ENCODE measurements at regions not wholly inside any gene's neighbourhood (a gene's known extent, or its start where the extent isn't known, plus 50 kb on each side); places are given as distances from the start of the nearest gene placed in this dataset.

GRCh38 chr10:8803992-8804391 is 749.5 kb downstream of the GATA3 start:
- H3K27me3 ChIP-seq (ENCODE audit: low read length): no peaks in the 10 kb centered on the region
- no peaks in the 10 kb centered on the region for H3K4me1 ChIP-seq (ENCODE audit: low read length)
- H2AFZ ChIP-seq (ENCODE audit: low read length): no peak overlapping the region
- H3K9me3 ChIP-seq (ENCODE audit: low read length): no peaks in the 10 kb centered on the region
- H3K4me3 ChIP-seq (ENCODE audit: low read length): no peak overlapping the region
- H4K20me1 ChIP-seq (ENCODE audit: insufficient read depth, low read depth, low read length): no peaks in the 10 kb centered on the region
- no peaks in the 10 kb centered on the region for H3K79me2 ChIP-seq (ENCODE audit: low read length)
- no peaks in the 10 kb centered on the region for H3K36me3 ChIP-seq (ENCODE audit: insufficient read depth, low read length)
- no peak overlapping the region for H3K4me2 ChIP-seq (ENCODE audit: low read depth, low read length, poor library complexity, severe bottlenecking)
- no peak overlapping the region for H3K9ac ChIP-seq (ENCODE audit: low read length)
- no peaks in the 10 kb centered on the region for H3K9me2 ChIP-seq (replicated peaks; ENCODE audit: insufficient read depth, low read length)
- DNase-seq: no peak
- H3K27ac ChIP-seq (ENCODE audit: low read length): no peak overlapping the region

GRCh38 chr10:8810677-8811076 is 756.2 kb downstream of the GATA3 start:
- H3K4me2 ChIP-seq (ENCODE audit: low read depth, low read length, poor library complexity, severe bottlenecking): no peak overlapping the region
- H3K27me3 ChIP-seq (ENCODE audit: low read length): no peaks in the 10 kb centered on the region
- no peaks in the 10 kb centered on the region for H3K9me3 ChIP-seq (ENCODE audit: low read length)
- H3K4me3 ChIP-seq (ENCODE audit: low read length): no peak overlapping the region
- DNase-seq: no peak
- H3K9ac ChIP-seq (ENCODE audit: low read length): no peak overlapping the region
- H3K36me3 ChIP-seq (ENCODE audit: insufficient read depth, low read length): no peaks in the 10 kb centered on the region
- no peaks in the 10 kb centered on the region for H4K20me1 ChIP-seq (ENCODE audit: insufficient read depth, low read depth, low read length)
- H2AFZ ChIP-seq (ENCODE audit: low read length): no peak overlapping the region
- no peaks in the 10 kb centered on the region for H3K79me2 ChIP-seq (ENCODE audit: low read length)
- no peaks in the 10 kb centered on the region for H3K4me1 ChIP-seq (ENCODE audit: low read length)
- H3K27ac ChIP-seq (ENCODE audit: low read length): no peak overlapping the region
- no peaks in the 10 kb centered on the region for H3K9me2 ChIP-seq (replicated peaks; ENCODE audit: insufficient read depth, low read length)

GRCh38 chr10:8811201-8811600 is 756.7 kb downstream of the GATA3 start:
- H3K9me2 ChIP-seq (replicated peaks; ENCODE audit: insufficient read depth, low read length): no peaks in the 10 kb centered on the region
- no peak overlapping the region for H2AFZ ChIP-seq (ENCODE audit: low read length)
- H3K36me3 ChIP-seq (ENCODE audit: insufficient read depth, low read length): no peaks in the 10 kb centered on the region
- H3K4me2 ChIP-seq (ENCODE audit: low read depth, low read length, poor library complexity, severe bottlenecking): no peak overlapping the region
- no peaks in the 10 kb centered on the region for H3K4me1 ChIP-seq (ENCODE audit: low read length)
- H3K27ac ChIP-seq (ENCODE audit: low read length): no peak overlapping the region
- no peaks in the 10 kb centered on the region for H3K27me3 ChIP-seq (ENCODE audit: low read length)
- no peak overlapping the region for H3K4me3 ChIP-seq (ENCODE audit: low read length)
- no peaks in the 10 kb centered on the region for H3K79me2 ChIP-seq (ENCODE audit: low read length)
- DNase-seq: no peak
- no peaks in the 10 kb centered on the region for H4K20me1 ChIP-seq (ENCODE audit: insufficient read depth, low read depth, low read length)
- no peaks in the 10 kb centered on the region for H3K9me3 ChIP-seq (ENCODE audit: low read length)
- H3K9ac ChIP-seq (ENCODE audit: low read length): no peak overlapping the region

GRCh38 chr10:8815969-8816368 is 761.5 kb downstream of the GATA3 start:
- Histone ChIP-seq H3K79me2 (ENCODE audit: low read length) (no peaks in the 10 kb centered on the region), H3K4me2 (ENCODE audit: low read depth, low read length, poor library complexity, severe bottlenecking) (no peak overlapping the region), H3K9me3 (ENCODE audit: low read length) (no peaks in the 10 kb centered on the region), H3K9ac (ENCODE audit: low read length) (no peak overlapping the region), H3K36me3 (ENCODE audit: insufficient read depth, low read length) (no peaks in the 10 kb centered on the region), H3K27me3 (ENCODE audit: low read length) (no peaks in the 10 kb centered on the region), H2AFZ (ENCODE audit: low read length) (no peak overlapping the region), H3K4me1 (ENCODE audit: low read length) (no peaks in the 10 kb centered on the region), H3K27ac (ENCODE audit: low read length) (no peak overlapping the region), H3K4me3 (ENCODE audit: low read length) (no peak overlapping the region), H3K9me2 (replicated peaks; ENCODE audit: insufficient read depth, low read length) (no peaks in the 10 kb centered on the region), H4K20me1 (ENCODE audit: insufficient read depth, low read depth, low read length) (no peaks in the 10 kb centered on the region)
- no peak for DNase-seq

- H3K79me2 ChIP-seq (ENCODE audit: low read length): no peaks in the 10 kb centered on the region
- no peaks in the 10 kb centered on the region for H3K9me2 ChIP-seq (replicated peaks; ENCODE audit: insufficient read depth, low read length)
- no peaks in the 10 kb centered on the region for H3K4me1 ChIP-seq (ENCODE audit: low read length)
- DNase-seq: no peak
- H3K27ac ChIP-seq (ENCODE audit: low read length): no peak overlapping the region
- H3K36me3 ChIP-seq (ENCODE audit: insufficient read depth, low read length): no peaks in the 10 kb centered on the region
- no peak overlapping the region for H2AFZ ChIP-seq (ENCODE audit: low read length)
- H3K4me3 ChIP-seq (ENCODE audit: low read length): no peak overlapping the region
- H3K27me3 ChIP-seq (ENCODE audit: low read length): no peaks in the 10 kb centered on the region
- H3K9ac ChIP-seq (ENCODE audit: low read length): no peak overlapping the region
- no peaks in the 10 kb centered on the region for H3K9me3 ChIP-seq (ENCODE audit: low read length)
- no peaks in the 10 kb centered on the region for H4K20me1 ChIP-seq (ENCODE audit: insufficient read depth, low read depth, low read length)
- H3K4me2 ChIP-seq (ENCODE audit: low read depth, low read length, poor library complexity, severe bottlenecking): no peak overlapping the region
Observed at GRCh38 chr10:8817299-8817698, 762.8 kb downstream of the GATA3 start.

GRCh38 chr10:8825611-8826010 is 771.1 kb downstream of the GATA3 start:
- Histone ChIP-seq H3K9ac (ENCODE audit: low read length) (no peak overlapping the region), H3K27me3 (ENCODE audit: low read length) (no peaks in the 10 kb centered on the region), H3K4me2 (ENCODE audit: low read depth, low read length, poor library complexity, severe bottlenecking) (no peak overlapping the region), H3K9me2 (replicated peaks; ENCODE audit: insufficient read depth, low read length) (no peaks in the 10 kb centered on the region), H3K36me3 (ENCODE audit: insufficient read depth, low read length) (no peaks in the 10 kb centered on the region), H3K4me1 (ENCODE audit: low read length) (no peaks in the 10 kb centered on the region), H2AFZ (ENCODE audit: low read length) (no peak overlapping the region), H3K4me3 (ENCODE audit: low read length) (no peak overlapping the region), H3K9me3 (ENCODE audit: low read length) (no peaks in the 10 kb centered on the region), H4K20me1 (ENCODE audit: insufficient read depth, low read depth, low read length) (no peaks in the 10 kb centered on the region), H3K27ac (ENCODE audit: low read length) (no peak overlapping the region), H3K79me2 (ENCODE audit: low read length) (no peaks in the 10 kb centered on the region)
- DNase-seq: no peak

GRCh38 chr10:8829592-8829991 is 775.1 kb downstream of the GATA3 start:
- H3K27me3 ChIP-seq (ENCODE audit: low read length): no peaks in the 10 kb centered on the region
- no peak overlapping the region for H3K4me2 ChIP-seq (ENCODE audit: low read depth, low read length, poor library complexity, severe bottlenecking)
- H2AFZ ChIP-seq (ENCODE audit: low read length): no peak overlapping the region
- no peaks in the 10 kb centered on the region for H3K4me1 ChIP-seq (ENCODE audit: low read length)
- H3K9me3 ChIP-seq (ENCODE audit: low read length): no peaks in the 10 kb centered on the region
- H3K79me2 ChIP-seq (ENCODE audit: low read length): no peaks in the 10 kb centered on the region
- no peak overlapping the region for H3K4me3 ChIP-seq (ENCODE audit: low read length)
- no peak overlapping the region for H3K27ac ChIP-seq (ENCODE audit: low read length)
- H3K9ac ChIP-seq (ENCODE audit: low read length): no peak overlapping the region
- H4K20me1 ChIP-seq (ENCODE audit: insufficient read depth, low read depth, low read length): no peaks in the 10 kb centered on the region
- no peak for DNase-seq
- no peaks in the 10 kb centered on the region for H3K36me3 ChIP-seq (ENCODE audit: insufficient read depth, low read length)
- H3K9me2 ChIP-seq (replicated peaks; ENCODE audit: insufficient read depth, low read length): no peaks in the 10 kb centered on the region

GRCh38 chr10:8830048-8830447 is 775.6 kb downstream of the GATA3 start:
- H3K27ac ChIP-seq (ENCODE audit: low read length): no peak overlapping the region
- no peaks in the 10 kb centered on the region for H3K4me1 ChIP-seq (ENCODE audit: low read length)
- no peak overlapping the region for H3K9ac ChIP-seq (ENCODE audit: low read length)
- no peaks in the 10 kb centered on the region for H3K9me2 ChIP-seq (replicated peaks; ENCODE audit: insufficient read depth, low read length)
- H3K9me3 ChIP-seq (ENCODE audit: low read length): no peaks in the 10 kb centered on the region
- no peak for DNase-seq
- no peaks in the 10 kb centered on the region for H3K36me3 ChIP-seq (ENCODE audit: insufficient read depth, low read length)
- no peaks in the 10 kb centered on the region for H4K20me1 ChIP-seq (ENCODE audit: insufficient read depth, low read depth, low read length)
- H2AFZ ChIP-seq (ENCODE audit: low read length): no peak overlapping the region
- no peaks in the 10 kb centered on the region for H3K79me2 ChIP-seq (ENCODE audit: low read length)
- H3K27me3 ChIP-seq (ENCODE audit: low read length): no peaks in the 10 kb centered on the region
- H3K4me3 ChIP-seq (ENCODE audit: low read length): no peak overlapping the region
- no peak overlapping the region for H3K4me2 ChIP-seq (ENCODE audit: low read depth, low read length, poor library complexity, severe bottlenecking)

- Histone ChIP-seq H3K4me3 (ENCODE audit: low read length) (no peak overlapping the region), H3K9ac (ENCODE audit: low read length) (no peak overlapping the region), H3K4me2 (ENCODE audit: low read depth, low read length, poor library complexity, severe bottlenecking) (no peak overlapping the region), H3K36me3 (ENCODE audit: insufficient read depth, low read length) (no peaks in the 10 kb centered on the region), H3K79me2 (ENCODE audit: low read length) (no peaks in the 10 kb centered on the region), H3K27ac (ENCODE audit: low read length) (no peak overlapping the region), H4K20me1 (ENCODE audit: insufficient read depth, low read depth, low read length) (no peaks in the 10 kb centered on the region), H2AFZ (ENCODE audit: low read length) (no peak overlapping the region), H3K9me2 (replicated peaks; ENCODE audit: insufficient read depth, low read length) (no peaks in the 10 kb centered on the region), H3K27me3 (ENCODE audit: low read length) (no peaks in the 10 kb centered on the region), H3K4me1 (ENCODE audit: low read length) (no peaks in the 10 kb centered on the region), H3K9me3 (ENCODE audit: low read length) (no peaks in the 10 kb centered on the region)
- no peak for DNase-seq
Observed at GRCh38 chr10:8830876-8831275, 776.4 kb downstream of the GATA3 start.

Measured in Karpas-422 (cell line).